ENCODE measurements at regions not wholly inside any gene's neighbourhood (a gene's known extent, or its start where the extent isn't known, plus 50 kb on each side); places are given as distances from the start of the nearest gene placed in this dataset.

- no peak for DNase-seq (ENCODE audit: extremely low spot score, unreplicated experiment)
Measured at GRCh38 chr6:48757661-48758060, 646.7 kb upstream of the PTCHD4 start.

DNA sequence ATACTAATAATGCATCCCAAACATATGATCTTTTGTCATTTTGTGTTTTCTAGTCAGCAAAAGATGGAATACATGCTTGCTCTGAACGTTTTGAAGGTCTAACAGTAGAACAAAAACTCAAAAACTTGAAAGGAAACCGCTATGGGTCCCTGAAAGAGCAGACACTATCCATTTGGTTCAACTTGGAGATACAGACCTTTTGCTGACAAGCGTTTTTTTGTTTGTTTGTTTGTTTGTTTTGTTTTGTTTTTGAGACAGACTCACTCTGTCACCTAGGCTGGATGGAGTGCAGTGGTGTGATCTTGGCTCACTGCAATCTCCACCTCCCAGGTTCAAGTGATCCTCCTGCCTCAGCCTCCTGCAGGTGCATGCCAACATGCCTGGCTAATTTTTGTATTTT is 644.3 kb upstream of the PTCHD4 start:
- TF ChIP-seq CTCF (IDR thresholded peaks at IDR 0.05) = no peak
- H3K36me3 Mint-ChIP-seq (ENCODE audit: unreplicated experiment) = no peaks in the 10 kb centered on the region

More at GRCh38 chr6:48757661-48758060, 646.7 kb upstream of the PTCHD4 start:
- H3K4me3 Mint-ChIP-seq (ENCODE audit: unreplicated experiment) = no peak overlapping the region
- no peaks in the 10 kb centered on the region for H3K27me3 Mint-ChIP-seq (ENCODE audit: unreplicated experiment)
- H3K9me3 Mint-ChIP-seq (ENCODE audit: unreplicated experiment) = peaks cover 4% of the 10 kb centered on the region
- TF ChIP-seq CTCF (IDR thresholded peaks at IDR 0.05) = no peak
- H3K27ac Mint-ChIP-seq (ENCODE audit: unreplicated experiment) = no peak overlapping the region
- no peaks in the 10 kb centered on the region for H3K36me3 Mint-ChIP-seq (ENCODE audit: unreplicated experiment)
- H3K4me1 Mint-ChIP-seq (ENCODE audit: unreplicated experiment) = no peaks in the 10 kb centered on the region

DNA sequence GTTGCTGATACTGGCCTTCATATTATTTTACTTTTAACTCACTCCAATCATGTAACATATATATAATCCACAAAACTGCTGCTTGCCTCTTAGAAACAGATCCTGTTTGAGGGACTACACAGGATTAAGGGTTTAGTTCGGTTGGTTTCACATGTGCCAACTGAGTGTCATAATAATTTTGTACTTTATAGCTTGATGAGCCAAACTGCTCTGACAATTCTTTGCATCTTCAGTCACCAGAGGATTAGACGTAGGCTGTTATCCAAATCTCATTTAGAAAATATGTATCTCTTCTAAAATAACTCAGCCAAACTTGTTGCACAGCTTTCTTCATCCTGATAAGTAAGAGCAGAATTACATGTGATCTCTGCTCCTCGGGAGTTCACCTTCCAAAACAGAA is 643.6 kb upstream of the PTCHD4 start:
- Mint-ChIP-seq H3K27ac (ENCODE audit: unreplicated experiment) (no peak overlapping the region), H3K27me3 (ENCODE audit: unreplicated experiment) (no peaks in the 10 kb centered on the region), H3K4me3 (ENCODE audit: unreplicated experiment) (no peak overlapping the region), H3K36me3 (ENCODE audit: unreplicated experiment) (no peaks in the 10 kb centered on the region), H3K4me1 (ENCODE audit: unreplicated experiment) (no peaks in the 10 kb centered on the region), H3K9me3 (ENCODE audit: unreplicated experiment) (no peaks in the 10 kb centered on the region)
- DNase-seq (ENCODE audit: extremely low spot score, unreplicated experiment) = no peak
- no peak for TF ChIP-seq CTCF (IDR thresholded peaks at IDR 0.05)

More for the DNA sequence above, 644.3 kb upstream of the PTCHD4 start:
- Mint-ChIP-seq H3K4me1 (ENCODE audit: unreplicated experiment) (no peaks in the 10 kb centered on the region), H3K27me3 (ENCODE audit: unreplicated experiment) (no peaks in the 10 kb centered on the region), H3K4me3 (ENCODE audit: unreplicated experiment) (no peak overlapping the region), H3K27ac (ENCODE audit: unreplicated experiment) (no peak overlapping the region), H3K9me3 (ENCODE audit: unreplicated experiment) (peaks cover 3% of the 10 kb centered on the region)
- DNase-seq (ENCODE audit: extremely low spot score, unreplicated experiment) = no peak

DNA sequence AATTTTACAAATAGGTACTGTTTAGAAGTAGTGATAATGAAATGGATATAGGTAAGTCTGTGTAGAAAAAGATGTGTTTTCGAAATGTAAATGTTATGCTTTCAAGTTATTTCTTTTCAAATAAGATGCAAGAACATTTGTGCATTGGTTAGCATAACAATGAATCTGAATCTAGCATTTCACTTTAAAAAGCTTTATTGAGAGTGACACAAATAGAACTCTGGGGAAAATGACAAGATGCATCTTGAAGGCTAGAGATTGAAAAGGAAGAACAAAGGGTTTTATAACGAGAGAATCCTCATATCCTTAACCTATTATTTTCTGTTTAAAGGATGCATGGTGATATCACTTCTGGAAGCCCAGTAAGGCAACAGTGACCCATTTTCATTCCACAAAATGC is 639.9 kb upstream of the PTCHD4 start:
- no peak for TF ChIP-seq CTCF (IDR thresholded peaks at IDR 0.05)
- DNase-seq (ENCODE audit: extremely low spot score, unreplicated experiment) = no peak
- no peak overlapping the region for H3K27ac Mint-ChIP-seq (ENCODE audit: unreplicated experiment)
- H3K36me3 Mint-ChIP-seq (ENCODE audit: unreplicated experiment) = no peaks in the 10 kb centered on the region
- H3K4me3 Mint-ChIP-seq (ENCODE audit: unreplicated experiment) = no peak overlapping the region
- no peaks in the 10 kb centered on the region for H3K9me3 Mint-ChIP-seq (ENCODE audit: unreplicated experiment)
- H3K4me1 Mint-ChIP-seq (ENCODE audit: unreplicated experiment) = peaks cover 9% of the 10 kb centered on the region
- H3K27me3 Mint-ChIP-seq (ENCODE audit: unreplicated experiment) = no peaks in the 10 kb centered on the region

- Mint-ChIP-seq H3K27ac (ENCODE audit: unreplicated experiment) (no peak overlapping the region), H3K27me3 (ENCODE audit: unreplicated experiment) (no peaks in the 10 kb centered on the region), H3K9me3 (ENCODE audit: unreplicated experiment) (no peaks in the 10 kb centered on the region), H3K4me3 (ENCODE audit: unreplicated experiment) (no peak overlapping the region), H3K4me1 (ENCODE audit: unreplicated experiment) (peaks cover 18% of the 10 kb centered on the region), H3K36me3 (ENCODE audit: unreplicated experiment) (no peaks in the 10 kb centered on the region)
- no peak for DNase-seq (ENCODE audit: extremely low spot score, unreplicated experiment)
- TF ChIP-seq CTCF (IDR thresholded peaks at IDR 0.05) = no peak
Measured at GRCh38 chr6:48747471-48747870, 636.5 kb upstream of the PTCHD4 start.
